ENCODE measurements at regions not wholly inside any gene's neighbourhood (a gene's known extent, or its start where the extent isn't known, plus 50 kb on each side); places are given as distances from the start of the nearest gene placed in this dataset.
A peak's percentile ranks its signal among the peaks of the same experiment; 100 is the strongest.
"Not testable (repeated sequence)": the region's sequence is repeated elsewhere in the genome, so short reads cannot be mapped to it uniquely, and the experiment has no call there.

DNA sequence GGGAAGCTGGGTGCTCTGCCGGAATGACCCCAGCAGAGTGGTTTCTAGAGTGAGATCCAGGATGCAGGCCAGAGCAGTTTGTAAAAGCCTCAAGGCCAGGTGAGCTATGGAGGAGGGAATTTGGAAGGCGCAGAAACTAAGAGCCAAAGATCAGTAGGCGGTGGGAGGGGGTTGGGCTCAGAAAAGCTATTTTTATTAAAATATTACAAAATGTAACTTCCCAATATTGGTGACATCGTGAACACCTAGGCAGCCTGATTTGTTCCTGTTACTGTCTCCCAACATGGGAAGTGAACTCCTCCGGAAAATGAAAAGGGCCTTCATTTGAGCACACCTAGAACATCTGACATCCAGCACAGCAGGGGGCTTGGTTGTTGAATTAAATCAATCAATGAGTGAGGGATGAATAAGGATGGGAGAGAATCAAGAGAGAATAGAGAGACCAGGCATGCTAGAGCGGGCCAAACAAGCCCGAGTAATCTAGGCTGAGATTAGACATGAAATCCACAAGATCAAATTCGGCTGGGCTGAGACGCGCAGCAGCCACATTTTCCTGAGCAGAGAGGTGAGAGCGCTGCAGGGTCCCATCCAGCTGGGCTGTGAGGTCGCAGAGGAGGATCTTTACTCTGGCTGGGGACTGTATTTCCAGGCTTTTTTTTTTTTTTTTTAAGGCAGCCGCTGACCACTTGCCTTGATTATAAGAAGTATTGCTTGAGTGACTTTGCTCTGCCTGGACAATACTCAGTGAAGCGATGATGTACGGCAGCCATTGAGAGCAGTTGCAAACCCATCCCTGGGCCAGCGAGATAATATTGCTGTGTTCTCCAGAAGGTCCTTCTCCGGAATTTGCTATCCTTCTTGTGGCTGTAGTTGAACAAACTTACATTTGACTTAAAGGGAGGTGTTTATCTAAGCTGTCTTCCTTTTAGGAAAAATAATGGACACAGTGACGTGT lies 178.0 kb upstream of the KL start:
- Histone ChIP-seq H3K4me1 (ENCODE audit: control insufficient read depth in 1 of 2, extremely low read depth in 1 of 2, insufficient read depth in 2 of 2, low read length in 2 of 2) (peaks cover 0 to 7% of the 10 kb centered on the region in 2 experiments), H3K4me3 (ENCODE audit: control insufficient read depth in 1 of 2, extremely low read depth in 1 of 2, low read length in 1 of 2) (no peak overlapping the region), H3K27me3 (replicated peaks in 1 of 2; ENCODE audit: control insufficient read depth in 2 of 2, extremely low read depth in 1 of 2, insufficient read depth in 2 of 2, low read length in 1 of 2) (peaks cover 0 to 3% of the 10 kb centered on the region in 2 experiments), H3K27ac (ENCODE audit: low read length) (no peak overlapping the region), H3K36me3 (ENCODE audit: control insufficient read depth in 2 of 2, extremely low read depth in 1 of 2, insufficient read depth in 1 of 2, low read length in 1 of 2) (no peaks in the 10 kb centered on the region), H3K9me3 (peaks cover 3% of the 10 kb centered on the region)
- CTCF ChIA-PET = interaction anchor here in 1 of 2 donors (0.7 kb wide), 1 partner anchor 527 kb away, joined by 3 read pairs; no protein-coding TSS in a partner anchor
- POLR2A ChIA-PET = no interaction called here
- DNase-seq (no peak), ATAC-seq (replicated peaks in 1 of 4) (no peak)
- WGBS (ENCODE audit: insufficient coverage) = 98% methylated on average over 11 of the region's 18 CpGs
- no peak overlapping the region for H3K4me3 Mint-ChIP-seq
- H3K27me3 Mint-ChIP-seq = no peaks in the 10 kb centered on the region
- H3K4me1 Mint-ChIP-seq = peaks cover 15 to 19% (median 18%) of the 10 kb centered on the region in 3 donors
- peaks cover 10 to 21% (median 11%) of the 10 kb centered on the region in 3 donors for H3K9me3 Mint-ChIP-seq
- H3K27ac Mint-ChIP-seq = no peak overlapping the region
- H3K36me3 Mint-ChIP-seq = peaks cover 6% of the 10 kb centered on the region

DNA sequence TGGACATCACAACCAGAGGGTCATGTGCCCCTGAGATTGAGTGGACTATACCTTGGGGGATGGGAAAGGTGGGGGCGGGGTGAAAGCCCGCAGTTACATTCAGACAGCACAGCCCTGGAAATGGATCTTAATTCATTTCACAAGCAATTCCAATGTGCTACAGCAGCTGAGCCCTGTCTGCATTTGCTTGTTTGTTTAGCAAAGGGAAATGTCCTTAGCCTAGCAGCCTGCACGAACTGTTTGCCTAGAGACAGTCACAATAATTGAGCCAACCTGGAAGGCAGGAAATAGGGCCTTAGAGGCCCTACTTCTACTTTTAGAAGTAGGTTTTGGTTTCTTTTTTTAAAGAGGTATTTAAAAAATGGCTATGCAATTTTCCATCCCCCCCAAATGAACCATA lies 177.3 kb upstream of the KL start:
- Histone ChIP-seq H3K9me3 (peaks cover 3% of the 10 kb centered on the region), H3K4me3 (ENCODE audit: control insufficient read depth in 1 of 2, extremely low read depth in 1 of 2, low read length in 1 of 2) (no peak overlapping the region), H3K36me3 (ENCODE audit: control insufficient read depth in 2 of 2, extremely low read depth in 1 of 2, insufficient read depth in 1 of 2, low read length in 1 of 2) (no peaks in the 10 kb centered on the region), H3K27me3 (replicated peaks in 1 of 2; ENCODE audit: control insufficient read depth in 2 of 2, extremely low read depth in 1 of 2, insufficient read depth in 2 of 2, low read length in 1 of 2) (peaks cover 0 to 3% of the 10 kb centered on the region in 2 experiments), H3K27ac (ENCODE audit: low read length) (no peak overlapping the region), H3K4me1 (ENCODE audit: control insufficient read depth in 1 of 2, extremely low read depth in 1 of 2, insufficient read depth in 2 of 2, low read length in 2 of 2) (peaks cover 0 to 7% of the 10 kb centered on the region in 2 experiments)
- Mint-ChIP-seq H3K4me3 (no peak overlapping the region), H3K9me3 (peaks cover 7 to 14% (median 7%) of the 10 kb centered on the region in 3 donors), H3K4me1 (peaks cover 15 to 19% (median 18%) of the 10 kb centered on the region in 3 donors), H3K27me3 (no peaks in the 10 kb centered on the region), H3K27ac (no peak overlapping the region), H3K36me3 (peaks cover 6% of the 10 kb centered on the region)
- peak in 1 of 4 experiments; percentile 61 for ATAC-seq (replicated peaks in 1 of 4)
- ChIA-PET CTCF (no interaction called here), POLR2A (no interaction called here)
- WGBS (ENCODE audit: insufficient coverage) = 40% methylated on average over 1 of the region's 3 CpGs
- DNase-seq = peak in 1 of 35 experiments; percentile 16

DNA sequence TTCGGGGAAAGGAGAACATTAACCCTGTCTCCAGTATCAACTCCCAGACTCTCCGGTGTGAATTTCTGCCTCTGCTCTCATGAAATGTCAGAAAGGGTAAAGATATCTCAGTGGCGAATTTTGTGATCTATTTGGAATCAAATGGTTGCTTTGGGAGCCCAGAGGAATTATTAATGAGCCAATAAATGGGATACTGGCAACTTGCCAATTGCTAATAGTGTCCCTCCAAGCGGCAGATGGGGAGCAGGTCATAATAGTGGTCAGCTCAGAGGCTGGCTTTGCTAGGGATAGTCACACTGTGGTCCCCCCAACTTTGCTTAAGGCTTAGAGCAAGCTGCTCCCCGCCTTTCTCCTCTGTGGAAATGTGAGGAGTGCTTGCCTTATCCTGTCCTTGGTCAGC lies 176.1 kb upstream of the KL start:
- ATAC-seq (replicated peaks in 1 of 4) (no peak), DNase-seq (no peak)
- Mint-ChIP-seq H3K27ac (no peak overlapping the region), H3K36me3 (peaks cover 6% of the 10 kb centered on the region), H3K9me3 (peaks cover 0 to 7% (median 6%) of the 10 kb centered on the region in 3 donors), H3K4me1 (peaks cover 15 to 19% (median 18%) of the 10 kb centered on the region in 3 donors), H3K4me3 (no peak overlapping the region), H3K27me3 (peaks cover 0 to 3% of the 10 kb centered on the region in 2 donors)
- Histone ChIP-seq H3K36me3 (ENCODE audit: control insufficient read depth in 2 of 2, extremely low read depth in 1 of 2, insufficient read depth in 1 of 2, low read length in 1 of 2) (no peaks in the 10 kb centered on the region), H3K9me3 (no peaks in the 10 kb centered on the region), H3K4me1 (ENCODE audit: control insufficient read depth in 1 of 2, extremely low read depth in 1 of 2, insufficient read depth in 2 of 2, low read length in 2 of 2) (peaks cover 0 to 7% of the 10 kb centered on the region in 2 experiments), H3K4me3 (ENCODE audit: control insufficient read depth in 1 of 2, extremely low read depth in 1 of 2, low read length in 1 of 2) (no peak overlapping the region), H3K27me3 (replicated peaks in 1 of 2; ENCODE audit: control insufficient read depth in 2 of 2, extremely low read depth in 1 of 2, insufficient read depth in 2 of 2, low read length in 1 of 2) (peaks cover 0 to 3% of the 10 kb centered on the region in 2 experiments), H3K27ac (ENCODE audit: low read length) (no peak overlapping the region)
- CTCF ChIA-PET = no interaction called here
- 90% methylated on average over 1 of the region's 5 CpGs for WGBS (ENCODE audit: insufficient coverage)
- POLR2A ChIA-PET = no interaction called here

DNA sequence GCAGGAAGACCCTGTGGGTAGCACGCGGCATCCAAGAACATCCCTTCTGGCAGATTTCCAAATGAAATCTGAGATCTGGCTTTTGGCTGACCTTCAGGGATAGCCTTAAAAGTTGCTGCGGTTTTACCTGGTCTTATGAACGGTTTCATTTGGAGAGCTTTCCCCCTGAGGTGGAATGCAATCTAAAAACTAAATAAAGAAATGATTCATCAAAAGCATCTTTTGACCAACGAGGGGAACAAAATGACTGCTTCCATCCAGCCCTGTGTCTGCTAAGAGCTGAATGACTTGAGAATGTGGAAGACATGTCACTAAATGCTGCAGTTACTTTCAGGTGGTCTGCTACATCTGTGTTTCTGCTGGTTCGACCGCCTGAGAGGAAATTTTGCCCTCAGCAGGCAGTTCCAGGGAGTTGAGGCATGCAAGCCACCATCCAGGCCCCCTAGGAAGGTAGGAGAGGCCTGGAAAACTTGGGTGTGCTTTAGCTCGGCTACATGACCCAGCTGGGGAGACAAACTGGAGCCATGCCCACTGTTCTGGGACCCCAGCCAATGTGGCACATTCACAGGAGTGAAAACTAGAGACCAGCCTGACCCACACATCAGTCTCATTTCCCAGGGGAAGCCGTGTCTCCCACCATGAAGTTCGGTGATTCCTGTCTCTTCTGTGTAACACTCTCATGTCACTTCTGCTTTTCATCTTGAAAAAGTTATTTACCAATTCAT lies 175.1 kb upstream of the KL start:
- Histone ChIP-seq H3K27me3 (replicated peaks in 1 of 2; ENCODE audit: control insufficient read depth in 2 of 2, extremely low read depth in 1 of 2, insufficient read depth in 2 of 2, low read length in 1 of 2) (peaks cover 0 to 3% of the 10 kb centered on the region in 2 experiments), H3K36me3 (ENCODE audit: control insufficient read depth in 2 of 2, extremely low read depth in 1 of 2, insufficient read depth in 1 of 2, low read length in 1 of 2) (no peaks in the 10 kb centered on the region), H3K9me3 (no peaks in the 10 kb centered on the region), H3K27ac (ENCODE audit: low read length) (no peak overlapping the region), H3K4me3 (ENCODE audit: control insufficient read depth in 1 of 2, extremely low read depth in 1 of 2, low read length in 1 of 2) (no peak overlapping the region), H3K4me1 (ENCODE audit: control insufficient read depth in 1 of 2, extremely low read depth in 1 of 2, insufficient read depth in 2 of 2, low read length in 2 of 2) (peaks cover 0 to 7% of the 10 kb centered on the region in 2 experiments)
- WGBS (ENCODE audit: insufficient coverage) = 30% methylated on average over 8 of the region's 10 CpGs
- ChIA-PET POLR2A (no interaction called here), CTCF (no interaction called here)
- Mint-ChIP-seq H3K36me3 (no peaks in the 10 kb centered on the region), H3K27me3 (peaks cover 0 to 3% of the 10 kb centered on the region in 2 donors), H3K27ac (no peak overlapping the region), H3K4me1 (peaks cover 15 to 19% (median 18%) of the 10 kb centered on the region in 3 donors), H3K9me3 (peaks cover 0 to under 1% (median 0%) of the 10 kb centered on the region in 3 donors), H3K4me3 (no peak overlapping the region)
- DNase-seq = no peak
- no peak for ATAC-seq (replicated peaks in 1 of 4)

DNA sequence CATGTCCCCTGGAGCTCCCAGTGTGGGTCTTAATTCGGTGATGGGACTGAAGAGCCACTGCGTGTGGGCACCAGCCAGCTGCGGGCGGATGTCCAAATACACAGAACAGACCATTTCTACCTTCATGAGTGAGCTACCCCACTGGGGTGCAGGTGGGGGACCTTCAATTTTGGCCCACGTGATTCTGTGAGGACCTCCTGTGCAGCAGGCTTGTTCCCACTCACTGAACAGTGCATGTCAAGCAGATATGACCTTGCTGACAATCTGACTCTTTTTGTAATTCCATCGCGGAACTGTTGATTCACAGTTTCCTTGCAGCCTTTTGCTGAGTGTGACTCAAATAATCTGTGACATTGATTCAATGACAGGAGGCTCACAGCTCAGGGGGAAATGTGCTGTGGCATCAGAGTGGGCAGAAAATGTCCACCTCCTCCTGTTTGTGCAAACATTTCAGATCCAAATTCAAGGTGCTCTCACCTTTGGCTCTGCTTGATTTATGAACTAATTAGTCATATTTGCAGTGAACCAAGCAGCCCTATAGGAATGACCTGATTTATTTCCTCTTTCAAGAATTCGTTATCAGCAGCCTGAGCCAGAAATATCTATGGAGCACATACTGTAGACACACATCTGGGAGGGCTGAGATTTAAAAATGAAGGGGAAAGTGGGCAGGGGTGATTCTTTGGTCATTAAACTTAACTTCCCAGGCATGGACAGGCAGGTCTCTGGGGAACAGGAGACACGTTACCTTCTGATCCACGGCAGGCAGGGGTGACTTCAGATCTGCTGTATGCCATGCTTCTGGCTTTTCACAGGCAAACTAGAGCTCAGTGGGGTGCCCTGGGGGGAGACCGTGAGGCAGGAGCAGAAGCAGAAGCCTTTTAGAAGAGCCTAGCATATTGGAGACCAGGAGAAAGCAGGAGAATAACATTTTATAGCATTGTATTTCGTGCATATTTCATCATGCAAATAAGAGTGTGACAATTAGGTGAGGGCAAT lies 170.0 kb upstream of the KL start:
- H3K9me3 ChIP-seq = no peaks in the 10 kb centered on the region
- H3K9me3 Mint-ChIP-seq = no peaks in the 10 kb centered on the region
- POLR2A ChIA-PET = no interaction called here
- H3K4me3 ChIP-seq (ENCODE audit: control insufficient read depth in 1 of 2, extremely low read depth in 1 of 2, low read length in 1 of 2) = no peak overlapping the region
- no peaks in the 10 kb centered on the region for H3K4me1 ChIP-seq (ENCODE audit: control insufficient read depth in 1 of 2, extremely low read depth in 1 of 2, insufficient read depth in 2 of 2, low read length in 2 of 2)
- no peaks in the 10 kb centered on the region for H3K4me1 Mint-ChIP-seq
- ATAC-seq (replicated peaks in 1 of 4) (no peak), DNase-seq (no peak)
- peaks cover 0 to 2% of the 10 kb centered on the region in 2 experiments for H3K27me3 ChIP-seq (replicated peaks in 1 of 2; ENCODE audit: control insufficient read depth in 2 of 2, extremely low read depth in 1 of 2, insufficient read depth in 2 of 2, low read length in 1 of 2)
- no peak overlapping the region for H3K27ac ChIP-seq (ENCODE audit: low read length)
- CTCF ChIA-PET = no interaction called here
- 79% methylated on average over 9 of the region's 12 CpGs for WGBS (ENCODE audit: insufficient coverage)
- no peaks in the 10 kb centered on the region for H3K36me3 ChIP-seq (ENCODE audit: control insufficient read depth in 2 of 2, extremely low read depth in 1 of 2, insufficient read depth in 1 of 2, low read length in 1 of 2)
- no peak overlapping the region for H3K4me3 Mint-ChIP-seq
- peaks cover 4 to 6% of the 10 kb centered on the region in 2 donors for H3K27me3 Mint-ChIP-seq
- no peaks in the 10 kb centered on the region for H3K36me3 Mint-ChIP-seq
- H3K27ac Mint-ChIP-seq = no peak overlapping the region

DNA sequence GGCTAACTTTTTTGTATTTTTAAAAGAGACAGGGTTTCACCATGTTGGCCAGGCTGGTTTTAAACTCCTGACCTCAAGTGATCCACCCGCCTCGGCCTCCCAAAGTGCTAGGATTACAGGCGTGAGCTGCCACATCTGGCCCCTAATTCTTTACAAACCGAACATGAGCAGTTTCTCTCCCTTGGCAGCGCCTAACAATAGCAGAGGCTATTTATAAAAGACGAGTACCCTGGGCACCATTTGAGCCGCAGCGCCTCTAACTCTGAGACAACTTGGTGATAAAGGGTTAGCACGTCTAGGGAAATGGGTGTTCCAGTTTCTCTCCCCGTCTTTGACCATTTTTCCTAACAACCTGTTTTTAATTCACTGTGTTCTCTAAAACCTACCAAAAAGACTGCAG lies 168.2 kb upstream of the KL start:
- H3K27me3 Mint-ChIP-seq; H3K4me3 Mint-ChIP-seq; H3K9me3 Mint-ChIP-seq; POLR2A ChIA-PET; CTCF ChIA-PET; DNase-seq; H3K36me3 ChIP-seq (ENCODE audit: control insufficient read depth in 2 of 2, extremely low read depth in 1 of 2, insufficient read depth in 1 of 2, low read length in 1 of 2); H3K36me3 Mint-ChIP-seq; H3K27ac Mint-ChIP-seq; H3K4me3 ChIP-seq (ENCODE audit: control insufficient read depth in 1 of 2, extremely low read depth in 1 of 2, low read length in 1 of 2); H3K27ac ChIP-seq (ENCODE audit: low read length); H3K9me3 ChIP-seq; ATAC-seq (replicated peaks in 1 of 4); H3K4me1 Mint-ChIP-seq; H3K4me1 ChIP-seq (ENCODE audit: control insufficient read depth in 1 of 2, extremely low read depth in 1 of 2, insufficient read depth in 2 of 2, low read length in 2 of 2); H3K27me3 ChIP-seq (replicated peaks in 1 of 2; ENCODE audit: control insufficient read depth in 2 of 2, extremely low read depth in 1 of 2, insufficient read depth in 2 of 2, low read length in 1 of 2): not testable (repeated sequence)
- WGBS (ENCODE audit: insufficient coverage) = 97% methylated on average over 4 of the region's 10 CpGs

Data from T-cell (primary cell).